GM12878 (cell line): ENCODE measurements at regions not wholly inside any gene's neighbourhood (a gene's known extent, or its start where the extent isn't known, plus 50 kb on each side); places are given as distances from the start of the nearest gene placed in this dataset.

Experiments used
- ATAC-seq: fragments of 200-7000 bp; cut with Tn5 transposase; 3 replicates; pipeline ENCODE4 v1.9.1; 2020; ENCODE audit warnings: mild to moderate bottlenecking, moderate library complexity
- BruUV-seq: library from RNA; stranded (reverse); fragments of 400-500 nt; replicated peaks from 2 replicates; lab custom pipeline; 2021; lab: Mats Ljungman, UMichigan
- CTCF ChIA-PET: fragments of 300-600 bp; sonication (Branson Sonifier 250); formaldehyde crosslinking; extraction: SDS; loops from one replicate; lab custom pipeline; 2021; ENCODE audit warnings: inconsistent platforms; lab: Yijun Ruan, JAX
- POLR2A ChIA-PET: fragments of 350-600 bp; formaldehyde crosslinking; extraction: SDS; loops from one replicate; lab custom pipeline; 2021; ENCODE audit warnings: inconsistent platforms; lab: Charles Lee
- RAD21 ChIA-PET: fragments of 300-600 bp; sonication (Branson Sonifier 250); formaldehyde crosslinking; loops from one replicate; lab custom pipeline; 2023; ENCODE audit warnings: antibody characterized with exemption; ENCODE audit not compliant: unreplicated experiment; lab: Charles Lee
- SMC1A ChIA-PET: fragments of 300-600 bp; sonication (Branson Sonifier 250); formaldehyde crosslinking; loops from one replicate; lab custom pipeline; 2023; ENCODE audit not compliant: unreplicated experiment, uncharacterized antibody; lab: Charles Lee
- DNase-seq: peaks from one replicate; pipeline ENCODE4 v3.0.0-alpha.2; 2011; ENCODE audit warnings: low read depth, low spot score
- FAIRE-seq: peaks from 3 replicates; lab custom pipeline; 2011; peaks lifted over from hg19 to GRCh38; lab: Jason Lieb, UNC
- H2AFZ ChIP-seq: 2 replicates; pipeline ENCODE4 v1.6.0; 2011; ENCODE audit warnings: low read depth, low read length, control low read depth; ENCODE audit not compliant: control insufficient read depth
- H3K27ac ChIP-seq: 2 replicates; pipeline ENCODE4 v1.5.1; 2011; ENCODE audit warnings: control low read depth; ENCODE audit not compliant: control insufficient read depth, insufficient read depth
- H3K27me3 ChIP-seq, 2 experiments: replicated peaks in 1 of 2; 2 replicates each; pipeline versions ENCODE4 v1.6.0 to v1.6.1; 2011; ENCODE audit warnings: low read length in 1 of 2; ENCODE audit not compliant: control insufficient read depth in 2 of 2, insufficient read depth in 2 of 2
- H3K36me3 ChIP-seq, 2 experiments: 2 replicates each; pipeline ENCODE4 v1.5.1; 2011; ENCODE audit warnings: low read length in 1 of 2; ENCODE audit not compliant: control insufficient read depth in 2 of 2, insufficient read depth in 2 of 2
- H3K4me1 ChIP-seq: 2 replicates; pipeline ENCODE4 v1.6.1; 2011; ENCODE audit warnings: mild to moderate bottlenecking, low read length, moderate library complexity, mixed read lengths; ENCODE audit not compliant: control insufficient read depth, insufficient read depth
- H3K4me2 ChIP-seq: 2 replicates; pipeline ENCODE4 v1.6.0; 2011; ENCODE audit warnings: control low read depth; ENCODE audit not compliant: control insufficient read depth, insufficient read depth
- H3K4me3 ChIP-seq: fragments of 200-600 bp; sonication (generic); 2 replicates; pipeline ENCODE4 v1.5.1; 2016
- H3K79me2 ChIP-seq: 2 replicates; pipeline ENCODE4 v1.6.0; 2011; ENCODE audit warnings: low read length; ENCODE audit not compliant: control insufficient read depth, insufficient read depth
- H3K9ac ChIP-seq: 2 replicates; pipeline ENCODE4 v1.8.0; 2011; ENCODE audit warnings: low read length, control low read depth, mixed read lengths; ENCODE audit not compliant: control insufficient read depth, insufficient read depth
- H3K9me3 ChIP-seq: replicated peaks from 3 replicates; pipeline ENCODE4 v1.5.1; 2011; ENCODE audit warnings: mild to moderate bottlenecking, low read length; ENCODE audit not compliant: control insufficient read depth, insufficient read depth
- H4K20me1 ChIP-seq: 2 replicates; pipeline ENCODE4 v1.6.0; 2011; ENCODE audit not compliant: control insufficient read depth, insufficient read depth
- BCL3 ChIP-seq: IDR thresholded peaks from 2 replicates; pipeline ENCODE4 v1.6.1; 2011; ENCODE audit warnings: borderline replicate concordance, low read depth, mild to moderate bottlenecking, moderate library complexity, low read length; ENCODE audit not compliant: insufficient read depth, poor library complexity, severe bottlenecking
- ETV6 ChIP-seq, 2 experiments: fragments of 450-650 bp in 1 of 2; IDR thresholded peaks in 1 of 2; conservative IDR thresholded peaks in 1 of 2; 2 replicates each; pipeline ENCODE4 v1.6.1; 2014; ENCODE audit warnings: antibody characterized with exemption in 1 of 2, borderline replicate concordance in 1 of 2, low read depth in 1 of 2, mild to moderate bottlenecking in 1 of 2, moderate library complexity in 1 of 2
- IRF5 ChIP-seq: fragments of 450-650 bp; IDR thresholded peaks from 2 replicates; pipeline ENCODE4 v1.6.1; 2017; ENCODE audit warnings: borderline replicate concordance
- JUND ChIP-seq: IDR thresholded peaks from 2 replicates; pipeline ENCODE4 v1.6.1; 2012; ENCODE audit warnings: low read depth, mild to moderate bottlenecking, low read length, improper control_type of control experiment, moderate library complexity
- MAX ChIP-seq: IDR thresholded peaks from 2 replicates; pipeline ENCODE4 v1.6.1; 2012; ENCODE audit warnings: low read depth, low read length, improper control_type of control experiment
- SP1 ChIP-seq: IDR thresholded peaks from one replicate; pipeline ENCODE4 v1.6.1; 2011; ENCODE audit warnings: low read depth, low read length
- USF1 ChIP-seq: IDR thresholded peaks from 2 replicates; pipeline ENCODE4 v1.6.1; 2011; ENCODE audit warnings: borderline replicate concordance, low read depth, mild to moderate bottlenecking, moderate library complexity, mixed read lengths, low read length; ENCODE audit not compliant: insufficient read depth; ENCODE audit errors: extremely low read length
- WRNIP1 ChIP-seq: IDR thresholded peaks from 2 replicates; pipeline ENCODE4 v1.6.1; 2011; ENCODE audit warnings: low read depth, low read length, improper control_type of control experiment, borderline replicate concordance
- ZBTB4 ChIP-seq: fragments of 450-650 bp; formaldehyde crosslinking; IDR thresholded peaks from 2 replicates; pipeline ENCODE4 v1.4.0; 2022; ENCODE audit warnings: mild to moderate bottlenecking, moderate library complexity
- ZBTB40 ChIP-seq: fragments of 450-650 bp; IDR thresholded peaks from 2 replicates; pipeline ENCODE4 v1.6.1; 2016; ENCODE audit warnings: mild to moderate bottlenecking, moderate library complexity, borderline replicate concordance
- WGBS: methylation state at CpG from one replicate; pipeline ENCODE4 v1.1.6; 2016; ENCODE audit warnings: low lambda C conversion rate; ENCODE audit not compliant: insufficient replicate concordance, insufficient coverage; ENCODE audit errors: missing lambda C conversion rate; 5-methylcytosine and 5-hydroxymethylcytosine counted together
- in situ Hi-C: fragments of 300-500 bp; cut with MboI; formaldehyde crosslinking; loops from 9 replicates; pipeline ENCODE4 v1.14.3; 2018; ENCODE audit warnings: mixed read lengths
- intact Hi-C: fragments of 100-400 bp; cut with micrococcal nuclease; formaldehyde crosslinking; loops from one replicate; pipeline ENCODE4 v1.14.2; 2022; ENCODE audit not compliant: unreplicated experiment

GRCh38 chr20:60765821-60766403, 486.1 kb upstream of the CDH4 start:
- no peak for FAIRE-seq
- SMC1A ChIA-PET, result no interaction called here
- no peaks in the 10 kb centered on the region for H3K4me1 ChIP-seq
- no peak for ATAC-seq
- intact Hi-C loops, result no loop called here
- POLR2A ChIA-PET, result no interaction called here
- in situ Hi-C loops, result loop anchor here (10.0 kb wide), 1 partner anchor 61 kb away; no protein-coding TSS in a partner anchor
- 9% methylated on average over 10 of the region's 10 CpGs for WGBS
- H3K36me3 ChIP-seq, result no peaks in the 10 kb centered on the region
- no TSS peak for BruUV-seq
- H3K27me3 ChIP-seq, result no peaks in the 10 kb centered on the region
- no peak overlapping the region for H2AFZ ChIP-seq
- RAD21 ChIA-PET, result no interaction called here
- CTCF ChIA-PET, result no interaction called here
- H3K4me2 ChIP-seq, result no peak overlapping the region
- H3K9me3 ChIP-seq, result no peaks in the 10 kb centered on the region; the same call in 2 of the 3 replicates
- no peak overlapping the region for H3K27ac ChIP-seq
- no peak overlapping the region for H3K4me3 ChIP-seq
- no peak for DNase-seq
- no peak overlapping the region for H3K9ac ChIP-seq
- no peaks in the 10 kb centered on the region for H3K79me2 ChIP-seq
- no peaks in the 10 kb centered on the region for H4K20me1 ChIP-seq
- TF ChIP-seq BCL3, result no peak
- TF ChIP-seq ZBTB4 (CRISPR knock-in tag), result no peak
- no peak for TF ChIP-seq SP1
- no peak for TF ChIP-seq WRNIP1
- no peak for TF ChIP-seq MAX
- TF ChIP-seq ETV6 (conservative IDR thresholded peaks at IDR 0.05 in 1 of 2, IDR thresholded peaks at IDR 0.05 in 1 of 2; ENCODE audit: borderline replicate concordance in 1 of 2, low read depth in 1 of 2), result no peak
- no peak for TF ChIP-seq JUND
- TF ChIP-seq USF1, result no peak
- TF ChIP-seq IRF5, result no peak
- no peak for TF ChIP-seq ZBTB40
